Stromal cell of bone marrow (primary cell): ENCODE measurements at regions not wholly inside any gene's neighbourhood (a gene's known extent, or its start where the extent isn't known, plus 50 kb on each side); places are given as distances from the start of the nearest gene placed in this dataset.
"Not testable (repeated sequence)": the region's sequence is repeated elsewhere in the genome, so short reads cannot be mapped to it uniquely, and the experiment has no call there.

ENCODE experiments used
- DNase-seq: peaks from one replicate; pipeline ENCODE4 v3.0.0-alpha.2; 2012; ENCODE audit warnings: low read depth

DNA sequence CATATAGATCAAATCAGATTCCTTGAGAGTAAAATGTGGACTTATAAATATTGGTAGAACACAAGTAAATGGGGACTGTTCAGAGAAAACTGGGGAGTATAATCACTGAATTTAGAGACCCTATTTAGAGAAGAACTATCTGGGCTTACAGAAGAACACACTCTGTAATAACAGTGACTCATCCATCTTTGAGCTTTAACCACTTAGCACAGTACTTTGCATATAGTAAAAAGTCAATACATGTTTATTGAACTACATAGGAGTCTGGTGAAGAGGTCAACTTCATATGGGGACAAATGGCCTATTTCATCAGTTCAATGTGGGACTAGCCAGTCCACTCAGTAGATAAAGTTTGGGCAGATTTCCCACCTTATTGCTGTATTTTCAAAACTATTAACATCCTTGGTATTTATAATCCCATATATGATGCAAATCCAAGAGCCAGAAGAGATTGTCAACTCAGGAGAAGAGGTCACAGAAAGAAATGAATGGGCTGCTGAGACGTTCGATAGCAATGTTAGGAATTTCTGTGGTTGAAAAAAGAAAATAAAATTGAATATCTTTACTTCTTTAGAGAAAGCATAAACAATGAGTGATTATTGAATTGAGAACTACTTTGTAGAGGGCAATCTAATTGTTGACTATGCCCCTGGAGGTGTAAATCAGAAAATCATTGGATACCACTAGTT, 119.3 kb upstream of the CACNA2D1 start:
- DNase-seq = peak; percentile 40

DNA sequence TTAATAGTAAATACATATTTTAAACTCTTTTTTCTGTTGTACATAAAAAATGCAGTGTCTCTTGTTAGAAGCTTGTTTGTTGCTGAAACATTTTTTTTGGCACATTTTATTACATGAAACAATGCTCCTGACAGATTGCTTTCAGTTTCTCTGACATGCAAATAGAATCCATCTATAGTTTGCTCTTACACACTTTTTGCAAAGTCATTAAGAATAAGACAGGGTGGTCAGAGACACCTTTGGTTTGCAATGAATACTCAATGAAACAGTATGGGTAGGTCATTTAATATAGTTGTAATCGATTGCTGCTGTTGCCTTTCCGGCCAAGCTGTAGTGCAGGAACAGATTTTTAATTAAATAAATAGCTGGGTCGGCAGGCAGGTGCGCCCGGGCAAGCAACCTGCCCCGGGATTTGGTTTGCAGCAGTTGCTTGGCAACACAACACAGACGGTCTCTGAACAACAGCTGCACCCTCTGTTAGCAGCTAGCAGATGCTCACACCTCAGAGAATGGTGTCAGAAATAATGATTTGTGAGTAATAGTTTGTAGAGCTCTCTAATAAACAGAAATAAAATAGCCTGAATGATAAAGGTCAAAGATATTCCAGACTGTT, 115.7 kb upstream of the CACNA2D1 start:
- no peak for DNase-seq

DNA sequence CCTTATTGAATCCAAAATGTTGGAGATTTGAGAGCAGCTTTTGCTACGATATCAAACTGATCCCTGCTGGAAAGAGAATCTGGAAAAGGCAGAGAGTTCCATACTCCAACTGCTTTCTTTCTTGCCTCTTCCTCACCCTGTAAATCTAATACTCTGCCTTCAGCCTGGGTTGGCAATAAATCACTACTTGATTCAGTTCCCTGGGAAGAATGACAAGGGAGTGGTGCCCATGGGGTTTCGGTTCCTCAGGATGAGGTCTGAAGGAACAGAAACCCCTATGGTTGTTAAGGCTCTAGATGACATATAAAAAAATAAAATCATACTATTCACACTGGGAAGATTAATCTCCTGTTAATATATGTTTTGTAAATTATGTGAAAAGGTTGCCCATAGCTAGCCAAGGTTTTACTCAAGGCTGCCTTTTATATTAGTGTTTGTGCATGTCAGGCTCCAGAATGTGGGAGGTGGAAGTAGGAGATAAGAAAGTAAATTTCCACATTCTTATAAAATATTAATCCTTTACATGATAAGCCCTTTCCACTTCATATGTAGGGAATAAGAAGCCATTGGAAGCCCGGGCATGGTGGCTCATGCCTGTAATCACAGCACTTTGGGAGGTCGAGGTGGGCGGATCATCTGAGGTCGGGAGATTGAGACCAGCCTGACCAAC, 106.2 kb upstream of the CACNA2D1 start:
- no peak for DNase-seq

GRCh38 chr7:82548141-82548688, 104.6 kb upstream of the CACNA2D1 start:
- no peak for DNase-seq

GRCh38 chr7:82542665-82543064, 99.1 kb upstream of the CACNA2D1 start:
- DNase-seq = peak; percentile 63

GRCh38 chr7:82539969-82540368, 96.4 kb upstream of the CACNA2D1 start:
- DNase-seq = no peak

- peak; percentile 77 for DNase-seq
These were observed 91.1 kb upstream of the CACNA2D1 start for GRCh38 chr7:82534684-82535083.

- no peak for DNase-seq
These were observed 86.8 kb upstream of the CACNA2D1 start for GRCh38 chr7:82530361-82530760.

- no peak for DNase-seq
These were observed 85.2 kb upstream of the CACNA2D1 start for GRCh38 chr7:82528577-82529310.

DNA sequence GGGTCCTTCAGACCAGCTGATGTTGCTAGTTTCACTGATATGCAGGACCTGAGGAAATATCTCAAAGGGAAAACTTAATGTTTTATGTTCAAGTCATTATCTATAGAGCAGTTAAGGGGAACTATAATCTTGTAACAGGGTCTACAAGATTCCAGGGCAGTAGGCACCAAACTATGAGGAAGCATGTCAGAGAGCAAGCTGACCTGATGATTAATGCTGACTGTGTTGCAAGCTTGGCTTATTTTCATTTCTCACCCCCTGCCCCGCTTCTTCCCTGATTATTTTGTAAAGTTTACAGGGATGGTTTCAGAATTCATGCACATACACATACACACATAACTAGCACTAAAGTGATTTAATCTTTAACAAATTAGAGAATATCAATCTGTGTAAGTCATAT, 84.3 kb upstream of the CACNA2D1 start:
- DNase-seq = no peak

GRCh38 chr7:82521906-82522445, 78.4 kb upstream of the CACNA2D1 start:
- no peak for DNase-seq

DNA sequence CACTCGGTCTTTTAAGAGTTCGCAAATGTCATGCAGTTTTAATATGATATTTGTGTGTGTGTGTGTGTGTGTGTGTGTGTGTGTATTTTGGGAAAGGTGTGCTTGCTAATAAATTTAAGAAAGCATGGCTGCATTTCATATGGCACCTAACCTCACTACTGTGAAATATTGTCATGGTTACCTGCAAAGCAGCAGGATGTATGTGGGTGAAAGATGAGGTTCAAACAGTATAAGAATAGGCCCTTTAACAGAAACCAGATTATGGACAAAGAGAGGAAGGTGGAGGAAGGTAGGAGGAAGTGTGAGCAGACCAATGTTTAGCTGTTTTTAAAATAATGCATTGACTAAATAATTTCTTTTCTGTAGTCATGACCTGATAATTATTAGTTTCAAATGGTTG, 73.5 kb upstream of the CACNA2D1 start:
- DNase-seq = no peak

DNA sequence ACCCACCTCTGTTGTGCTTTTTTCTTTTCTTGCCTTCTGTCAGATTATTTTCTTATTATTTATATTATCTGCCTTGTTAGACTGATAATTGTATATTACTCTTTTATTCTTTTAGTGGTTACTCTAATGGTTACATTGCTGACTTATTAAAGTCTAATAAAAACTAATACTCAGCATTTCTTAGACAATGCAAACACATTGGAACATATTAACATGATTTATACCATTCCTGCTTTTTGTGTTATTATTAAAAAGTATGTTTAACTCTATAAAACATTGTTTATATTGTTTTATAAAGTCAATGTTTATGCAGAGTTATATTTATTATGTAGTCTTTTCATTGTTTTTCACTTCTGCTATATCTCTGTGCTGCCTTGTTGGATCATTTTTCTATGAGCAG, 68.0 kb upstream of the CACNA2D1 start:
- DNase-seq = no peak

- no peak for DNase-seq
These were observed 64.5 kb upstream of the CACNA2D1 start for GRCh38 chr7:82507976-82508677.

DNA sequence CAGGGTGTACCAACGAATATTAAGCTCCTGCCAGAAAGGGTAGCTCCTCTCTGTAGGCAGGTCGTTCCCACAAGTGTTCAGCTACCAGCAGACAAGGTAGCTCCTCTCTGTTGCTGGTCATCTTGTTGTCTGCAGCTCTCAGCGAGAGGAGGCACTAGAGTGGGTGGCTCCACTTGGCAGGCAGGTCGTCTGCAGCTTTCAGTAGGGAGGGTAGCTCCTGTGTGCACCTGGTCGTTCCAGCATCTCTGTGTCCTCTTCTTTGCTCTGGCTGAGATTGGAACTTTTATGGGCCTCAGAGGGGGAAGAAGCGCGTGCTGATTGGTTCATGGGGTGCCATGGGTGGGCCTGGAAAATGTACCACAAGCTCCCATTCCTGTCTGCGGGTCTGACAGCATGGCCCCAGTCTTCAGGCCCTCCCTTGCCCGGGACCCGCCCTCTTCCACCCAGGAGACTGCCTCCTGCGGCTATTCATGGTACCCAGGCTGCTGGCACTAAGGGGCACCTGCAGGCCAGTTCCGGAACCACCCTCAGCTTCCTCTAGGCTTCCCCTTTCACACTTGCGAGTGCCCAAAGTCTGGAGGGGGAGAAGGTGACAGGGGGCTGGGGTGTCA, 63.9 kb upstream of the CACNA2D1 start:
- DNase-seq = no peak

DNA sequence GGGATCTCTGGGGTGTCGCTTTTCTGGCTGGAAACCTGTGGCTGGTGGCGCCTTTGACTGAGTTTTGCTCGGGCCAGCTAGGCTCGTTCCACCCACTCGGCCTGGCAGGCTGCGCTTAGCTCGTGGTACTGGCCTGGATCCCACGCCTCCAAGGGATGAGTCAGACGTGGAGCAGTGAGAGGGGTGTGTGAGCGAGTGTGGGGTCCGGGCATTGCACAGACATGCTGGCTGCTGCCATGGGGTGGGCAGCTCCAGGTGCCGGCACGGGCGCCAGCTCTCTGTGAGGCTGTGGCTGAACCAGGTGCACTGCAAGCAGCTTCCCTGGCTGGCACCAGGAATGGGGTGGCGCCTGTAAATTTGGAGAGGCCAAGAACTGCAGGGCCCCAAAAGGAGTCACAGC, 63.1 kb upstream of the CACNA2D1 start:
- peak; percentile 29 for DNase-seq

- no peak for DNase-seq
These were observed 62.6 kb upstream of the CACNA2D1 start for GRCh38 chr7:82506208-82506607.

DNA sequence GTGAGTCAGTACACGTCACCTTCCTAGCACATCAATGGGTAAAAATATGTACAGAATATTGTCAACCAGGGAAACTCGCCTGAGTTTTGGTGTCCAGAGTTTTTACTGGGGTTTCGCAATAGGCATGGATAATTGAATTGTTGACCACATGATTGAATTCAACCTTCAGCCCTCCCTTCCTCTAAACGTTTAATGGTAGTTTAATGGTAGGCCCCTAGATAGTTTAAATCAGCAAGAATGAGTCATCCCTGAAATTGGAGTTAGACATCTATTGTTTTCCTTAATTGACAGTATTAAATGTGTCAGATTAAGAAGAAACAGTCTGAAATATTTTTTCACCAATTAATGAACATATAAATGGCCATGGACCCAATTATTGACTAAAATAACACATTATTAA, 57.8 kb upstream of the CACNA2D1 start:
- DNase-seq = no peak

GRCh38 chr7:82499546-82499945, 56.0 kb upstream of the CACNA2D1 start:
- not testable (repeated sequence) for DNase-seq

DNA sequence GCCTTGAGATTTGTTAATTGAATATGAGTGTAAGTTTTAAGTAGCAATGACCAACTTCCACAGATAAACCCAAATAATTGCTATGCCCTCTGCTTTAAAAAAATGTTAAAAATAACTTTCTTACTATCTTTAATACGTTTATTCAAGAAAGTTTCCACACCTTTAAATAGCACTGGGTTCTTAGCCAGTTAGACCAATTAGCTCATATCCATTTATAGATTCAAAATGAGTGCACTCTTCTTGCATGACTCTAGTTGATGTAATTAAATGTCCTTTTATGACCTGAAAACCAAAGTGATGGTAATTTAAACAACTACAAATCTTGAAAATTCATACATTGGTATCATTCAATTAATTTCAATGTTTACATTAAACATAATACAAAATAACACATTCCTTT, 50.8 kb upstream of the CACNA2D1 start:
- no peak for DNase-seq
